Tibial artery (tissue), 4 donors: ENCODE measurements at regions not wholly inside any gene's neighbourhood (a gene's known extent, or its start where the extent isn't known, plus 50 kb on each side); places are given as distances from the start of the nearest gene placed in this dataset.

ENCODE experiments used
- DNase-seq, 2 donors: peaks; one replicate each; pipeline ENCODE4 v3.0.0-alpha.2; 2019
- H3K27ac ChIP-seq, 2 donors: fragments of 200-600 bp; sonication (generic) in 1 of 2; 1 replicate in 1 of 2; 2 replicates in 1 of 2; pipeline ENCODE4 v1.5.1; 2018 to 2019; ENCODE audit warnings: mild to moderate bottlenecking in 1 of 2
- H3K27me3 ChIP-seq, 2 donors: fragments of 200-600 bp; sonication (generic) in 1 of 2; one replicate each; pipeline versions ENCODE4 v1.5.1 to v1.6.0; 2016 to 2019
- H3K36me3 ChIP-seq, 3 donors: fragments of 200-600 bp; sonication (generic) in 2 of 3; one replicate each; pipeline ENCODE4 v1.5.1; 2016 to 2019; ENCODE audit warnings: mild to moderate bottlenecking in 2 of 3
- H3K4me1 ChIP-seq, 4 donors: fragments of 200-600 bp; sonication (generic) in 2 of 4; 1 replicate in 3 of 4; 2 replicates in 1 of 4; pipeline ENCODE4 v1.5.1; 2016 to 2019
- H3K4me3 ChIP-seq, 2 donors: fragments of 200-600 bp; sonication (generic) in 1 of 2; 1 replicate in 1 of 2; 2 replicates in 1 of 2; pipeline ENCODE4 v1.5.1; 2018 to 2019; ENCODE audit warnings: mild to moderate bottlenecking in 2 of 2
- H3K9me3 ChIP-seq, 3 donors: fragments of 200-600 bp; sonication (generic) in 1 of 3; one replicate each; pipeline ENCODE4 v1.5.1; 2016 to 2019
- CTCF ChIP-seq, 2 experiments: fragments of 200-600 bp in 1 of 2; fragments of 450-650 bp in 1 of 2; IDR thresholded peaks; one replicate each; pipeline ENCODE4 v1.5.1; 2017 to 2019; ENCODE audit warnings: antibody characterized with exemption in 2 of 2, mild to moderate bottlenecking in 1 of 2, moderate library complexity in 1 of 2
- intact Hi-C: fragments of 100-400 bp; cut with DNase I; formaldehyde crosslinking; loops from one replicate; pipeline ENCODE4 v1.15.0; 2023; ENCODE audit warnings: low total_unique reads

- no peaks in the 10 kb centered on the region for H3K36me3 ChIP-seq
- H3K9me3 ChIP-seq, result no peaks in the 10 kb centered on the region
- intact Hi-C loops, result no loop called here
- DNase-seq, result no peak
- no peak for TF ChIP-seq CTCF (IDR thresholded peaks at IDR 0.05)
- no peak overlapping the region for H3K27ac ChIP-seq
- H3K4me3 ChIP-seq, result no peak overlapping the region
- no peaks in the 10 kb centered on the region for H3K27me3 ChIP-seq
- H3K4me1 ChIP-seq, result no peaks in the 10 kb centered on the region
Observed at GRCh38 chr9:115481769-115482168, 363.8 kb upstream of the TNC start.

- Histone ChIP-seq H3K9me3 (no peaks in the 10 kb centered on the region), H3K27ac (no peak overlapping the region), H3K4me3 (no peak overlapping the region), H3K4me1 (no peaks in the 10 kb centered on the region), H3K27me3 (no peaks in the 10 kb centered on the region), H3K36me3 (no peaks in the 10 kb centered on the region)
- intact Hi-C loops, result no loop called here
- DNase-seq, result no peak
- TF ChIP-seq CTCF (IDR thresholded peaks at IDR 0.05), result no peak
Observed at GRCh38 chr9:115482747-115483146, 364.8 kb upstream of the TNC start.

- Histone ChIP-seq H3K27ac (peak overlapping the region; percentile 80 to 86), H3K4me1 (peaks cover 0 to 51% (median 20%) of the 10 kb centered on the region in 4 donors), H3K4me3 (no peak overlapping the region), H3K27me3 (no peaks in the 10 kb centered on the region), H3K36me3 (no peaks in the 10 kb centered on the region), H3K9me3 (no peaks in the 10 kb centered on the region)
- DNase-seq, result no peak
- no peak for TF ChIP-seq CTCF (IDR thresholded peaks at IDR 0.05)
- intact Hi-C loops, result loop anchor here (10.0 kb wide), 1 partner anchor 98 kb away; no protein-coding TSS in a partner anchor
Observed at GRCh38 chr9:115492869-115493268, 374.9 kb upstream of the TNC start.

GRCh38 chr9:115494393-115494792 lies 376.4 kb upstream of the TNC start:
- peak overlapping the region; percentile 80 to 86 for H3K27ac ChIP-seq
- peak; percentile 58 to 83 for DNase-seq
- H3K4me3 ChIP-seq, result no peak overlapping the region
- no peaks in the 10 kb centered on the region for H3K36me3 ChIP-seq
- intact Hi-C loops, result loop anchor here (10.0 kb wide), 1 partner anchor 100 kb away; no protein-coding TSS in a partner anchor
- no peak for TF ChIP-seq CTCF (IDR thresholded peaks at IDR 0.05)
- no peaks in the 10 kb centered on the region for H3K27me3 ChIP-seq
- H3K4me1 ChIP-seq, result peaks cover 0 to 58% (median 20%) of the 10 kb centered on the region in 4 donors
- no peaks in the 10 kb centered on the region for H3K9me3 ChIP-seq

- Histone ChIP-seq H3K4me3 (no peak overlapping the region), H3K4me1 (peaks cover 0 to 58% (median 20%) of the 10 kb centered on the region in 4 donors), H3K36me3 (no peaks in the 10 kb centered on the region), H3K27ac (peak overlapping the region; percentile 80 to 86), H3K9me3 (no peaks in the 10 kb centered on the region), H3K27me3 (no peaks in the 10 kb centered on the region)
- DNase-seq, result no peak
- no peak for TF ChIP-seq CTCF (IDR thresholded peaks at IDR 0.05)
- intact Hi-C loops, result loop anchor here (10.0 kb wide), 1 partner anchor 100 kb away; no protein-coding TSS in a partner anchor
Observed at GRCh38 chr9:115495052-115495635, 377.2 kb upstream of the TNC start.
